K562 (cell line): ENCODE measurements at regions not wholly inside any gene's neighbourhood (a gene's known extent, or its start where the extent isn't known, plus 50 kb on each side); places are given as distances from the start of the nearest gene placed in this dataset.

Experiments
- ATAC-seq: fragments of 200-7000 bp; cut with Tn5 transposase; 3 replicates; pipeline ENCODE4 v1.9.1; 2020; ENCODE audit warnings: moderate library complexity
- BruUV-seq: library from RNA; stranded (reverse); fragments of 400-500 nt; replicated peaks from 2 replicates; lab custom pipeline; 2021; lab: Mats Ljungman, UMichigan
- CTCF ChIA-PET: fragments of 300-600 bp; formaldehyde crosslinking; extraction: SDS; loops from one replicate; lab custom pipeline; 2021; ENCODE audit warnings: low intra/inter-chr PET ratio; lab: Yijun Ruan, JAX
- POLR2A ChIA-PET: fragments of 300-600, 350-650 bp; sonication (Branson Sonifier 250); formaldehyde crosslinking; extraction: SDS; loops from one replicate; lab custom pipeline; 2021; ENCODE audit warnings: antibody characterized with exemption, inconsistent platforms; lab: Yijun Ruan, JAX
- DNase-seq, 4 experiments: peaks; one replicate each; pipeline versions ENCODE4 v3.0.0 to v3.0.0-alpha.2; 2011 to 2018; ENCODE audit warnings: low spot score in 3 of 4, mixed read lengths in 3 of 4; ENCODE audit errors: extremely low read depth in 1 of 4
- FAIRE-seq: peaks from 2 replicates; lab custom pipeline; 2011; peaks lifted over from hg19 to GRCh38; lab: Jason Lieb, UNC
- H2AFZ ChIP-seq: 2 replicates; pipeline ENCODE4 v1.6.0; 2011; ENCODE audit warnings: low read depth, low read length, control low read depth, inconsistent platforms
- H3K27ac ChIP-seq: fragments of 200-600 bp; 3 replicates; pipeline ENCODE4 v1.8.0; 2011; ENCODE audit warnings: low read depth, mild to moderate bottlenecking, control low read depth, inconsistent platforms, low read length, moderate library complexity, mixed read lengths; ENCODE audit errors: extremely low read depth
- H3K27me3 ChIP-seq, 2 experiments: fragments of 300-600 bp in 1 of 2; 2 replicates in 1 of 2; 3 replicates in 1 of 2; pipeline versions ENCODE4 v1.6.0 to v1.8.0; 2011; ENCODE audit warnings: inconsistent platforms in 2 of 2, low read length in 2 of 2, mild to moderate bottlenecking in 1 of 2, mixed read lengths in 1 of 2, moderate library complexity in 1 of 2; ENCODE audit not compliant: control insufficient read depth in 2 of 2, insufficient read depth in 2 of 2
- H3K36me3 ChIP-seq: fragments of 300-600 bp; 3 replicates; pipeline ENCODE4 v1.8.0; 2011; ENCODE audit warnings: mild to moderate bottlenecking, low read length, inconsistent platforms; ENCODE audit not compliant: control insufficient read depth, insufficient read depth
- H3K4me1 ChIP-seq, 2 experiments: fragments of 200-600 bp in 1 of 2; replicated peaks in 1 of 2; 2 replicates in 1 of 2; 3 replicates in 1 of 2; pipeline versions ENCODE4 v1.5.1 to v1.8.0; 2011; ENCODE audit warnings: inconsistent platforms in 2 of 2, low read length in 2 of 2, mild to moderate bottlenecking in 1 of 2, mixed read lengths in 1 of 2, moderate library complexity in 1 of 2; ENCODE audit not compliant: control insufficient read depth in 2 of 2, insufficient read depth in 2 of 2
- H3K4me2 ChIP-seq: 2 replicates; pipeline ENCODE4 v1.6.1; 2011; ENCODE audit warnings: low read length, control low read depth, inconsistent platforms, mixed read lengths; ENCODE audit not compliant: insufficient read depth
- H3K4me3 ChIP-seq: fragments of 200-600 bp; sonication (generic), shearing (Covaris generic); 2 replicates; pipeline ENCODE4 v1.5.1; 2016; ENCODE audit warnings: control low read depth, inconsistent platforms
- H3K79me2 ChIP-seq: fragments of 200-600 bp; 3 replicates; pipeline ENCODE4 v1.8.0; 2011; ENCODE audit warnings: low read length, inconsistent platforms; ENCODE audit not compliant: control insufficient read depth, insufficient read depth
- H3K9ac ChIP-seq, 2 experiments: 2 replicates each; pipeline versions ENCODE4 v1.6.0 to v1.6.1; 2011; ENCODE audit warnings: low read depth in 2 of 2, low read length in 2 of 2, control low read depth in 1 of 2, inconsistent platforms in 1 of 2, mild to moderate bottlenecking in 1 of 2, mixed read lengths in 1 of 2; ENCODE audit not compliant: insufficient read depth in 1 of 2
- H3K9me1 ChIP-seq: one replicate; pipeline ENCODE4 v1.6.0; 2011; ENCODE audit warnings: inconsistent platforms, mild to moderate bottlenecking, low read length, moderate library complexity; ENCODE audit not compliant: control insufficient read depth, insufficient read depth
- H3K9me3 ChIP-seq: replicated peaks from 2 replicates; pipeline ENCODE4 v1.5.1; 2011; ENCODE audit warnings: low read depth, low read length, inconsistent platforms; ENCODE audit not compliant: control insufficient read depth, insufficient read depth
- H4K20me1 ChIP-seq: replicated peaks from 2 replicates; pipeline ENCODE4 v1.6.1; 2011; ENCODE audit warnings: low read length, inconsistent platforms, mixed read lengths; ENCODE audit not compliant: control insufficient read depth, insufficient read depth
- BRF1 ChIP-seq: IDR thresholded peaks from 3 replicates; pipeline ENCODE4 v1.6.1; 2011; ENCODE audit warnings: borderline replicate concordance, mild to moderate bottlenecking; ENCODE audit not compliant: insufficient read length; ENCODE audit errors: extremely low read depth
- CHD4 ChIP-seq: fragments of 200-600 bp; sonication (generic); IDR thresholded peaks from 3 replicates; pipeline ENCODE4 v1.6.1; 2012; ENCODE audit warnings: low read depth, mild to moderate bottlenecking, mixed read lengths, low read length, inconsistent platforms; ENCODE audit not compliant: insufficient read depth, insufficient replicate concordance, poor library complexity, severe bottlenecking
- E2F8 ChIP-seq: fragments of 450-650 bp; IDR thresholded peaks from 2 replicates; pipeline ENCODE4 v1.7.1; 2018; ENCODE audit warnings: mild to moderate bottlenecking, low read depth; ENCODE audit not compliant: partially characterized antibody
- ELF4 ChIP-seq: fragments of 450-650 bp; formaldehyde crosslinking; IDR thresholded peaks from 2 replicates; pipeline ENCODE4 v1.4.0; 2022; ENCODE audit warnings: missing genetic modification characterization
- JUNB ChIP-seq: fragments of 450-650 bp; formaldehyde crosslinking; conservative IDR thresholded peaks from 2 replicates; pipeline ENCODE4 v1.4.0; 2020; ENCODE audit warnings: mild to moderate bottlenecking
- MAFK ChIP-seq: IDR thresholded peaks from 2 replicates; pipeline ENCODE4 v1.6.1; 2011; ENCODE audit warnings: low read length, improper control_type of control experiment
- NRF1 ChIP-seq, 2 experiments: fragments of 450-650 bp; IDR thresholded peaks in 1 of 2; conservative IDR thresholded peaks in 1 of 2; 2 replicates each; pipeline ENCODE4 v1.6.1; 2014; ENCODE audit warnings: mild to moderate bottlenecking in 2 of 2
- POLR2G ChIP-seq: fragments of 200-400 bp; formaldehyde crosslinking; IDR thresholded peaks from 2 replicates; pipeline ENCODE4 v1.6.1; 2017; ENCODE audit warnings: low read depth, mild to moderate bottlenecking, antibody characterized with exemption, low read length, moderate library complexity
- TARDBP ChIP-seq: fragments of 450-650 bp; IDR thresholded peaks from 2 replicates; pipeline ENCODE4 v1.6.1; 2016
- YY1 ChIP-seq, 3 experiments: IDR thresholded peaks; 2 replicates each; pipeline ENCODE4 v1.6.1; 2011; ENCODE audit warnings: low read length in 2 of 3, mild to moderate bottlenecking in 2 of 3, moderate library complexity in 2 of 3, borderline replicate concordance in 1 of 3, control low read depth in 1 of 3, low read depth in 1 of 3; ENCODE audit not compliant: insufficient read depth in 3 of 3, insufficient replicate concordance in 2 of 3, control insufficient read depth in 1 of 3, insufficient read length in 1 of 3; ENCODE audit errors: extremely low read depth in 1 of 3
- ZNF507 ChIP-seq: conservative IDR thresholded peaks from 2 replicates; pipeline ENCODE4 v1.6.1; 2017; ENCODE audit warnings: missing genetic modification characterization, missing compliant biosample characterization
- ZNF766 ChIP-seq: fragments of 200-800 bp; sonication (Bioruptor generic); conservative IDR thresholded peaks from 2 replicates; pipeline ENCODE4 v1.6.1; 2016; ENCODE audit warnings: missing genetic modification characterization, missing compliant biosample characterization
- WGBS: fragments of 100-300 bp; shearing (Covaris generic); methylation state at CpG from one replicate; pipeline ENCODE4 v1.1.6; 2016; ENCODE audit warnings: low coverage, mixed read lengths; ENCODE audit not compliant: insufficient coverage; ENCODE audit errors: missing lambda C conversion rate; 5-methylcytosine and 5-hydroxymethylcytosine counted together
- in situ Hi-C: fragments of 300-500 bp; cut with MboI; formaldehyde crosslinking; loops from 4 replicates; pipeline ENCODE4 v1.15.0; 2018; ENCODE audit warnings: inconsistent platforms, mixed read lengths
- intact Hi-C: fragments of 100-400 bp; cut with micrococcal nuclease; formaldehyde crosslinking; loops from 2 replicates; pipeline ENCODE4 v1.14.2; 2022
- TF ChIP-seq, protein P1 (sequence below): fragments of 250-450 bp; sonication (Bioruptor Pico); IDR thresholded peaks from 2 replicates; pipeline ENCODE4 v1.5.0; 2020; ENCODE audit warnings: mild to moderate bottlenecking

DNA sequence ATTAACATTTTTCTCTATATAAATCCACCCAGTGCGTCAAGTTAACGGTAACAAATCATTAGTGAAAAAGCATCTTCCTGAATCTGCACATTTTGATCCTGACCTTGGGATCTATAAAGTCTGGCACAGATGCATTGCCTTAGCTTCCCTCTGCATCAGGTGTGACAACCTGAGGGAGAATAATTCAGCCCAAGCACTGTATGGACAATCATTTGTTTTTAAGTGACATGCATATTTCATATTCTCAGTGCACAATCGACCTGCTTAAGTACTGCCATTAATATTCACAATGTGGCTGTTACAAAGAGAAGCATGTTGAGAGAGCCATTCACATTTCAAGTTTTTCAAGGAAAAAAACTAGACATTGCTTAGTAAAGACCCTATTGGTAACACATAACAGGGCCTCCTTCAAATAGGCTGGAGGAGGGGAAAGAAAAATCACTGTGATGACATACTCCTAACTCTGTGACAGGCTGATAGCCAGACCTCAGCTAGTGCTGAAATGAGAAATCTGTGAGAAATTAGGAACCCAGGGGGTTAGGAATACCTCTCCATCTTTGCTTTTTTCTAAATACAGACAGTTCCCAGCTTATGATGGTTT, 505.3 kb upstream of the CDH5 start:
- DNase-seq (no peak), FAIRE-seq (no peak), ATAC-seq (no peak)
- WGBS: 0% methylated on average over 3 of the region's 3 CpGs
- BruUV-seq: no TSS peak
- POLR2A ChIA-PET: no interaction called here
- Histone ChIP-seq H2AFZ (no peak overlapping the region), H3K4me2 (no peak overlapping the region), H4K20me1 (no peaks in the 10 kb centered on the region), H3K4me1 (no peaks in the 10 kb centered on the region; a peak in 1 of 5 replicates), H3K9me1 (no peaks in the 10 kb centered on the region), H3K9ac (no peak overlapping the region), H3K36me3 (no peaks in the 10 kb centered on the region), H3K4me3 (no peak overlapping the region), H3K9me3 (no peaks in the 10 kb centered on the region; the same call in 1 of the 2 replicates), H3K27ac (no peak overlapping the region), H3K79me2 (no peaks in the 10 kb centered on the region), H3K27me3 (no peaks in the 10 kb centered on the region)
- CTCF ChIA-PET: no interaction called here
- intact Hi-C loops: no loop called here
- in situ Hi-C loops: no loop called here
- TF ChIP-seq TARDBP (no peak), YY1 (IDR thresholded peaks at IDR 0.05; ENCODE audit: borderline replicate concordance in 1 of 3, control insufficient read depth in 1 of 3, extremely low read depth in 1 of 3, insufficient read depth in 3 of 3, insufficient read length in 1 of 3, insufficient replicate concordance in 2 of 3, low read depth in 1 of 3, low read length in 2 of 3) (no peak), ZNF766 (CRISPR knock-in tag) (no peak), CHD4 (no peak), E2F8 (no peak), ELF4 (CRISPR knock-in tag) (no peak), POLR2G (no peak), ZNF507 (no peak), MAFK (no peak), NRF1 (conservative IDR thresholded peaks at IDR 0.05 in 1 of 2, IDR thresholded peaks at IDR 0.05 in 1 of 2) (no peak), JUNB (CRISPR knock-in tag) (no peak), BRF1 (no peak)
- TF ChIP-seq, protein P1, sequence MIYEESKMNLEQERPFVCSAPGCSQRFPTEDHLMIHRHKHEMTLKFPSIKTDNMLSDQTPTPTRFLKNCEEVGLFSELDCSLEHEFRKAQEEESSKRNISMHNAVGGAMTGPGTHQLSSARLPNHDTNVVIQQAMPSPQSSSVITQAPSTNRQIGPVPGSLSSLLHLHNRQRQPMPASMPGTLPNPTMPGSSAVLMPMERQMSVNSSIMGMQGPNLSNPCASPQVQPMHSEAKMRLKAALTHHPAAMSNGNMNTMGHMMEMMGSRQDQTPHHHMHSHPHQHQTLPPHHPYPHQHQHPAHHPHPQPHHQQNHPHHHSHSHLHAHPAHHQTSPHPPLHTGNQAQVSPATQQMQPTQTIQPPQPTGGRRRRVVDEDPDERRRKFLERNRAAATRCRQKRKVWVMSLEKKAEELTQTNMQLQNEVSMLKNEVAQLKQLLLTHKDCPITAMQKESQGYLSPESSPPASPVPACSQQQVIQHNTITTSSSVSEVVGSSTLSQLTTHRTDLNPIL: no peak
